NCI-H1048 (cell line): ENCODE measurements at regions not wholly inside any gene's neighbourhood (a gene's known extent, or its start where the extent isn't known, plus 50 kb on each side); places are given as distances from the start of the nearest gene placed in this dataset.

Experiments used
- DNase-seq: peaks from one replicate; lab custom pipeline; 2025; lab: John Stamatoyannopoulos, UW

GRCh38 chr6:117168296-117169063, 96.9 kb upstream of the VGLL2 start:
- no peak for DNase-seq

- no peak for DNase-seq
Observed at GRCh38 chr6:117169064-117169665, 96.2 kb upstream of the VGLL2 start.

DNA sequence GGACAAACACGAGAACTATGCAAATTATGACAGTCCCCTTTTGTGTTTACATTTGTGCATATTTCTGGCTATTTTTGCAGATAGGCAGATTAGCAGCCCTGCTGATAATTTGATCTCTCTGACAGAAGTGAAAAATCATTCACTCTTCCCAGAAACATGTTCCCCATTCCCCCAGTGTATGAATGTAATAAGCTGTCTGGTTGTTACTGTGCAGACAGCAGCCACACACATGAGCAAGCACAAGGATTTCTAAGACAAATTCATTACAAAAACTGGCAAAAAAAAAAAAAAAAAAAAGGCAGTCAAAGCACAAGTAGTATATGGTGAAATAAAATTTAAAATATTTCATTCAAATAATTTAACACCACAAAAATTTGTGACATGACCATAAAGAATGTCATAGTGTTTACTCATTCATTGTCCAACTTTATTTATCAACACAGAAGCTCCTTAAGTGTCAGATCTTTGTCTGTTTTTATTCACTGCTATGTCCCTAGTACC, 95.5 kb upstream of the VGLL2 start:
- DNase-seq: no peak

GRCh38 chr6:117174835-117175360, 90.5 kb upstream of the VGLL2 start:
- DNase-seq: no peak

DNA sequence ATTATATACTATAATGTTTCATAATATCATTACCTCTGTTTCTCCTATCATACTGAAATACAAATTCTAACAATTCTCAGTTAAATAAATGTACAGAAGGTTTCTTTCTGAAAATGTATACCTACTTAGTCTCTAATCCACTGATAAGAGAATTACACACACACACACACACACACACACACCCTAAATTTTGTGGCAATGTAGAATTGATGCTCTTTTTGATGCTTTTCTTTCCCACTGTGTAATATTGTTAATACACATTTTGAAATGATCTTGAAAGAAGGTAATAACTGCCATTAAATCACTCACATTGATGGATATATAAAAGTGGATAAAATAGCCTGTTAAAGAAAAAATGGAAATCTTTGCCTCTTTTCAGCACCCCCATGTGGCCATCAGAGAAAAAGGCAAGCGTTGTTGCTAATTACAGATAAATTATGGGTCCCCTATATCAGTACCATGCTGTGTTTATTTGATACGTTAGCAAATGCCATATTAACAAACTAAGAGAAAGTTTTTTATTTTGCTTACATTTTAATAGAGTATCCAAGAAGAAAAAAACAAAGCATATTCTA, 76.6 kb upstream of the VGLL2 start:
- no peak for DNase-seq

GRCh38 chr6:117191009-117191408, 74.3 kb upstream of the VGLL2 start:
- no peak for DNase-seq

- no peak for DNase-seq
Observed at GRCh38 chr6:117191448-117191847, 73.9 kb upstream of the VGLL2 start.

DNA sequence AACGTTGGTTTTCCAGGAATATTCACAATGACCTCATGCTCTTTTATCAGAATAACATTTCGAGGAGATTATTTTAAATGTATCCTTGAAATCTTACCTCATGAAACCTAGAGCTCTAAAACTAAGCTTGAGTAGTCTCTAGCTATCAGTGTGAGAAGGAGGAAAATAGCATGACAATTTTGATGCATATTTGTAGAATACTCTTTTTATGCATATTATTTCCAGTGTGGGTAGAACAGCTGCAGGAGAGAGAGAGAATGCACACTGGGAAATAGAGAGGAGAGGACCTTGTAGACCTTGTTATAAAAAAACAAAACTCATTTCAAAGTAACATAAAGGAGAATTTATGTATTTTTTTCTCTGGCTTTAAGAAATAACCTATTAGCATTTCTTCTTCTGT, 71.1 kb upstream of the VGLL2 start:
- DNase-seq: no peak

DNA sequence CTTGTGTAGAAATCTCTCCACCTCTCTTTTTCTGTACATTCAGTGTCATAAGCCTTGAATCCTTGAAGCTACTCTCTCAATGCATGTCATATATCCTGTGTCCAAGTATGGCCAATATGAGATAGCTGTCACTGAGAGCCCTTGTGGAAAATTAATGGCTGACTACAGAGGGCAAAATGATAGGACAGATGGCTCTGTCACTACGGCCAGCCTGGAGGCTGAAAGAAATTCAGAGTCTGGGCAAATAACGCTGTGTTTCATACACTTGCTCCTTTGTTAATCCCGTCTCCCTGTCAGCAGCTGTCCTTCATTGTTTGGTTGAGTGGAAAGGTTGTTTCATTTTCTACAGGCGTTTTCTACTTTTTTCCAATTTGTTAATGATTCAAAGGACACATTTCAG, 70.4 kb upstream of the VGLL2 start:
- DNase-seq: no peak

GRCh38 chr6:117195728-117196127, 69.6 kb upstream of the VGLL2 start:
- DNase-seq: no peak

DNA sequence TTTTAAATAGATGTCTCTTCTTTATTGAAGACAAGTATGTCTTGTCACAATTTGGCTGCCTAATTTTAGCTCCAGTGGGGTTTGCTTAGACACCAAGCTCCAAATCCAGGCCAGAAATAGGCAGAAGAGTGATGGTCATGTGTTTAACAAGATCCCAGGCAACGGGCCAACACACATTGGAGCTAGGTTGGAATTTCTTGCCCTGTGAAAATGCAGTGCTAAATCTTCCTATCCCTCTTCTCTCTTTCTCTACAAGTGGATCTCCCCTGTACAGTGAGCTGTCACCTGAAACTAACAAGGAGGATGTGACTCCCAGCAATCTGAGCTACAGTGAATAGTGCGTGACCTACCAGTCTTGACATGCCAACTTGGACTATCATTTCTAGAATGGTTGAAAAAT, 65.3 kb upstream of the VGLL2 start:
- DNase-seq: no peak

GRCh38 chr6:117204903-117205302, 60.5 kb upstream of the VGLL2 start:
- DNase-seq: no peak

- no peak for DNase-seq
Observed at GRCh38 chr6:117205876-117206275, 59.5 kb upstream of the VGLL2 start.

DNA sequence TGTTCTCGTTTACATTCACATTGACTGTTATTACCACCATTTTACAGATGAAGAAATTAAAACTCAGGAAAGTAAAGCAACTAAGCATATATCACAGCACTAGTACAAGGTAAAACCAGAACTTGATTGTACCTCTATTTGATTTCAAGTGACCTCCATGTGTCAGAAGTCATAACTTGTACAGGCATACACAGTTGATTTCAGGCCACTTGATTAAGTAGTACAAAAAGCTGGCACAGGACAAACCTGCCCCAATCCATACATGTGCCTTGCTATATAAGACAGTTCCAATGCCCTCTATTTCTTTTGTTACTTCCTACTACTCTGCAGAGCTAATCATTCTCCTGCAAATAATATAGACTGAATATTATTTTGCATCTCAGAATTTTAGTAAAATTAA, 58.8 kb upstream of the VGLL2 start:
- no peak for DNase-seq

DNA sequence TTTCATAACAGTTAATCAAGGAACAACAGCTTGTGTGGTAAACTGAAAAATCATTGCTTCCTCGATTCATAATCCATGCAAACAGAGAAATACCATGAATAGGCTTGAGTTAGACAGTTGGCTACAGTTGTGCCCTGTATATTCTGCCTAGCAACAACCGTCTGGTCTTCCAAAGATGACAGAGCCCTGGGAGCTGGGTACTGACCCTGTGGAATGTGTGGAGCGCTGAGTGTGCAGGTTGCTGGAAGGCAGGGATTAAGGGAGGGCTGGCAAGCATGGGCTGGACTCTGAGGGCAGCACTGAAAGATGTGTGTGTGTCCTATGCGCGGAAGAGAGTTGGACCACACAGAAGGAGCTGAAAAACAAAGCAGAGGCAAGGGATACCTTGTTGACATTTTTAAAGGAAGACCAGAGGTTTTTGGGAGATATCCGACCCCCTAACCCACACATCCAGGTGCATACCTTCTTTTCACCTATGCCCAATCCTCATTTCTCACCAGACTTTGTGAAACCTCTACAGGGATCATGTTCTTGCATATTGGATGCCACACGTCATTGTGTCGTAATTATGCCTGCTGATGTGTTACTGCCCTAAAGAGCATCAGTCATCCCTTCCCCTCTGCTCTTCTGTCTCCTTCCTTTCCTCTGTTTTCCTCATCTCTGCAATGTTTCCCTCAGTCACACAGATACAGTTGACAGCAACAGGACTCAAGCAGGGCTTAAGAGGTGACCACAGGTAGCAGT, 58.2 kb upstream of the VGLL2 start:
- no peak for DNase-seq

DNA sequence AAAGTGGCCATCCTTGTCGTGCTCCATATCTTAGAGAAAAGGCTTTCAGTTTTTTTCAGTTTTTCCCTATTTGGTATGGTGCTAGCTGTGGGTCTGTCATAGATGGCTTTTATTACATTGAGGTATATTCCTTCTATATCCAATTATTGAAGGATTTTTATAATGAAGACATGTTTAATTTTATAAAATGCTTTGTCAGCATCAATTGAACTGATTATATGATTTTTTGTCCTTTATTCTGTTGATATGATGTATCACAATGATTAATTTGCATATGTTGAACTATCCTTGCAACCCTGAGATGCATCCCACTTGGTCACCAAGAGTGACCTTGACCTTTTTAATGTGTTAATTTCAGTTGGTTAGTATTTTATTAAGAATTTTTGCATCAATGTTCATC, 55.1 kb upstream of the VGLL2 start:
- no peak for DNase-seq

DNA sequence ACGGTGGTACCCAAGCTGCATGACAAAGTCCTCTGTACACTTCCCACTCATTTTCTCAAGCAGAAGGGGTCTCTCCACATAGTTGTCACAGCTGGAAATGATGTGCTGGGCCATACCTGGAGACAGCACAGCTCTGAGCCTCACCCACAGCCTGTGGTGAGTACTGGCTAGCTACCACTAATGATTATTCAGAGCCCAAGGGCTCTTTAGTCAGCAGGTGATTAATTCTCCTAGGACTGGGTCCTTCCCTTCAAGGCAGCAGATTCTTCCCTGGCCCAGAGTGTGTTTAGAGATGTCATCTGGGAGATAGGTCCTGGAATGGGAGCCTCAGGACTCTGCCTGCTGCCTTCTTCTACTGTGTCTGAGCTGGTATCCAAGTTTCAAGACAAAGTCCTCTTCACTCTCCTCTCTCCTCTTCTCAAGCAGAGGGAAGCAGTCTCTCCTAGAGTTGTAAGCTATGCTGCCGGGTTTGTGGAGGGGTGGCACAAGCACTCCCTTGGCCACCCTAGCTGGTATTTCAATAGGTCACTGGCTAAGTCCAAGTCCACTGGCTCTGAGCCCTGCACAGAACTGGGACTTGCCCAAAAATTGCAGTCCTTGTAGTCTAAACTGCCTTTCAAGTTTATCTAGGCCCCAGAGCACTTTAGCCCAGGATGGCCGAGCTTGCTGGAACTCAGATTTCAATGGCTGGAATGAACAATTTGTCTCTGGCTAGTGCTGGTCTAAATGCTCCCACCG, 49.8 kb upstream of the VGLL2 start:
- no peak for DNase-seq
